Omental fat pad (tissue), 3 donors: ENCODE measurements at regions not wholly inside any gene's neighbourhood (a gene's known extent, or its start where the extent isn't known, plus 50 kb on each side); places are given as distances from the start of the nearest gene placed in this dataset.

Experiments used
- ATAC-seq: fragments of 150-250 bp; one replicate; pipeline ENCODE4 v1.9.1; 2016; ENCODE audit warnings: mild to moderate bottlenecking, moderate library complexity; ENCODE audit not compliant: low FRiP score
- DNase-seq: peaks from one replicate; pipeline ENCODE4 v3.0.0-alpha.2; 2019; ENCODE audit warnings: low spot score
- CTCF ChIP-seq, 3 donors: fragments of 450-650 bp; IDR thresholded peaks; one replicate each; pipeline ENCODE4 v1.5.1; 2016 to 2017; ENCODE audit warnings: antibody characterized with exemption in 3 of 3, mild to moderate bottlenecking in 3 of 3, moderate library complexity in 2 of 3

GRCh38 chr5:168128557-168128956, 162.9 kb upstream of the WWC1 start:
- ATAC-seq (no peak), DNase-seq (no peak)
- TF ChIP-seq CTCF (IDR thresholded peaks at IDR 0.05), result no peak

- no peak for ATAC-seq
- no peak for DNase-seq
- TF ChIP-seq CTCF (IDR thresholded peaks at IDR 0.05), result no peak
Measured at GRCh38 chr5:168131519-168131918, 159.9 kb upstream of the WWC1 start.

GRCh38 chr5:168132241-168132641, 159.2 kb upstream of the WWC1 start:
- TF ChIP-seq CTCF (IDR thresholded peaks at IDR 0.05), result no peak
- ATAC-seq (no peak), DNase-seq (no peak)

- TF ChIP-seq CTCF (IDR thresholded peaks at IDR 0.05), result no peak
- ATAC-seq (no peak), DNase-seq (no peak)
Measured at GRCh38 chr5:168135897-168136296, 155.5 kb upstream of the WWC1 start.

- TF ChIP-seq CTCF (IDR thresholded peaks at IDR 0.05), result no peak
- ATAC-seq (no peak), DNase-seq (no peak)
Measured at GRCh38 chr5:168136340-168136739, 155.1 kb upstream of the WWC1 start.

- no peak for TF ChIP-seq CTCF (IDR thresholded peaks at IDR 0.05)
- ATAC-seq, result no peak
Measured at GRCh38 chr5:168137265-168137664, 154.2 kb upstream of the WWC1 start.

GRCh38 chr5:168140241-168140640, 151.2 kb upstream of the WWC1 start:
- ATAC-seq (no peak), DNase-seq (no peak)
- no peak for TF ChIP-seq CTCF (IDR thresholded peaks at IDR 0.05)

More at GRCh38 chr5:168137265-168137664, 154.2 kb upstream of the WWC1 start:
- no peak for DNase-seq
